HG03442 (cell line): ENCODE measurements at regions not wholly inside any gene's neighbourhood (a gene's known extent, or its start where the extent isn't known, plus 50 kb on each side); places are given as distances from the start of the nearest gene placed in this dataset.

Experiments used
- ATAC-seq: cut with Tn5 transposase; IDR thresholded peaks from one replicate; pipeline ENCODE4 v1.9.1; 2021; ENCODE audit warnings: mild to moderate bottlenecking, moderate library complexity; ENCODE audit not compliant: unreplicated experiment

DNA sequence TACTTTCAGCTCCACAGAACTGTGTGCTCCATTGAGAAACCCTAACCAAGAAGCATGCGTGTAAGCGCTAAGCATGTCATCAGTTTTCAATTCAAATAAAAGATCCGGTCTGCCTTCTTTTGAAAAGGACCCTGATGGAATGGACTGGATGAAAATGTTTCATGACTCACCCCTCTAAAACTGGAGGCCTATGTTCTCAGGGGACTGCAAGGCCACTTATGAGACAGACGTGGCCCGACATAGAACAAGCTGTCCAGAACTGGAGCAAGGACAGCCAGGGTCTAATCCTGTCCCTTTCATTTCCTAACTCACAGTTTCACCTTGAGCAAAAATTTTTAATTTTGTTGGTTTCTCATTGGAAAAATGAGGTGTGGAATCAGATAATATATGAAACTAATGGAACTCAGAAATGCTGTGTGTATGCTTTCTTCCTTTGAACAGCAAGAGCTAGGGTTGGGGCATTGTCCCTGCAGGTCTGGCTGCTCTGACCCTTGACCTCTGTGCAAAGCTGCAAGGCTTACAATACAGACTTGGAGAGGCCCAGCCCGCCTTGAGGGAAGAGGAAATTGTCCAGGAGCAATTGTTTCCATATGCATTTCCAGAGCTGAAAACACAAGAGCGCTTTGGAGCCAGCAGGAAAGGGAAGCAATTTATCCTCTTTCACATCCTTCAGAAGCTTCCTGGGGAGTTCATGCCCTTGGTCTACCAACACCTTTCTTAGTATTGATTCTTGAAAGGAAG lies 553.4 kb upstream of the KLF12 start:
- ATAC-seq = no peak

DNA sequence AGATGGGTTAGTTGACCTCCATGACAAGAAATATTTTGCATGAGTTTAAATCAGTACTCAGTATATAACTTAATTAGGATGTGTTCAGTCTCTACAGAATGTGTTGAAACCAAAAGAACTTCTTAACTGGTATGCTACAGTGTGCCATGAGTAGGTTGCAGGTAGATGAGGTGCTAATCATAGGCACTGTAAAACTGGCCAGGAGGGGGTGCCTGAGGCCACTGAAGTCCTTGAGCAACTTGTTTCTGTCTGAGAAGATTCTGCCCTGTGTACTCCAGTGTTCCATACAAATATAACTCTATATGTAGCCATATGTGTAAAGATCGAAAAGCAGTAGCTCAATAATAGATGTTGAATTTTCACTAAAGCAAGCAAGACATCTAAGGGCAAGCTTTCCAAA lies 549.2 kb upstream of the KLF12 start:
- no peak for ATAC-seq

DNA sequence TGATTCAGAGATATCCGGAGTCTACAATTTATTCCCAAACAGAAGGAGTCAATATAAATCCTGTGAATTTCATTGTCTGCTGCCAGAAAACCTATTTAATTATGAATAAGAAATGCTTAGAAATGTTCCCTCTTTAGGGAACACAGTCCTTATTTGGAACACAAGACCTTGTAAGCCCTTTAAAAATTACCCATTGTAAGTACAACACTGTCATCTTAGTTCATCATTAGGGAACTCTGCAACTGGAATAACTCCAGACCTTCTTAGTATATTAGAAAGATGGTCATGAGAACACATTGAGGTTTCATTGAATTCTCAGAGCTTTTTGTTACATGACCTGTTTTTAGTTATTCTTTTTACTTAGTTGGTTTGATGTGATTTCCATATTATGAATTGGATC lies 548.5 kb upstream of the KLF12 start:
- no peak for ATAC-seq

DNA sequence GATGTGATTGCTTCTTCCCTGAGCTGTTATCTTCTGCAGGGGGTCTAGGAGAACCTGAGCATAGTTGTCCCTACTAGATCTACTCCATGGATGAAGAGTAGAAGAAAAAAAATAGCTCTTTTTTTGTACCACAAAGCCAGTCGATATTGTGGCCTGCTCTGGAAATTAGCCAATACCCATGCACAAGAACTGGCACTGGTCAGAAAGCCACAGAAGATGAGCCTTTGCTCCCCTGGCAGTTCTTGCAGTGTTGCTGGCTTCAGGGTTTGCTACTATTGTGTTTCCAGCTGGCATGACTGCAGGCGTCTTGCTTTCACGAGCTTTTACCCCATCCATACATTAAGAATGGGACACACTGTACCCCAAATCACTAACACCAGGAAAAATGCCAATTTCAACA lies 547.7 kb upstream of the KLF12 start:
- ATAC-seq = no peak

DNA sequence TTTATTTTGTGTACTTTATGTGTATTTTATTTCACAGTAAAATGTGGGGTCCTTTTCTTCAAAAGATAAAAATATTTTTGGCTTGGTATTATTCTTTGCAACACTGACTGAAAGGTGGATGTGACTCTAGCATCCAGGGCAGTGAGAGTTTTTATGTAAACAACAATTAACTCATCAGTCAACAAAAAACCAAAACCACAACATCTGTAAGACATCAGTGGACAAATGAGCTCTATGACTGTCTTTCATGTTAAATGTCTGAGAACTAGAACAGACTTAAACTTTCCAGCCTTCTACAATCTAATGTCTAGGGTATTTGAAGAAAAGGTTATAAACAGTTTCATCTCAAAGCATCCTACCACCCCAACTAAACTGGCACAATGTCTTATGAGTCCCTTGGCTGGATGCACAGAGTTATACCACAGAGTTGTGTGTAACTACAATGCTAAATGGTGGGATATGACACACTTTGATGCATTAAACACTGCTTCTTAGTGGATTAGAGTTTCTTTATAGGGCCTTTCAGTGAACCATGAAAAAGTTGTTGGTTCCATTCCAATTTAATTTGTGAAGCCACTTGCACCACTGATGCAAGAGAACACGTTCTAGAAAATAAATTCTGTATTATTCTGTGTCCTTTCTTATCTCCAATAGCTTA lies 544.2 kb upstream of the KLF12 start:
- no peak for ATAC-seq

DNA sequence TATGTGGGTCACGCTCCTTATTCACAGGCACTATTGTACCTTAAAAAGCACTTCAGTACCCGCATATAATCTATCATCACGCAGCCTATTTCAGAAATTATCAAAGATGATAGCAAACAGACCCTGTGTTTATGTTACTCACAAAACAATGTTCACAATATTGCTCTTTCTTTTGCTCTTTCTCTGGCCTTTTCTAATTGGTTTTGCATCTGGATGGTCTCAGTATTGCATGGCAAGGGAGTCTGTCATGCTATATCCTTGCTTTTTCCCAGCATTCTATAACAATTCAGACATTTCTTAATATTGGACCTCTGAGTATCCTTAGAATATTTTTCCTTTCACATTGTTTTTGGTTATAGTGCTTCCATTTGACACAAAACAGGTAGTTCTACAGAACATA lies 541.8 kb upstream of the KLF12 start:
- no peak for ATAC-seq

DNA sequence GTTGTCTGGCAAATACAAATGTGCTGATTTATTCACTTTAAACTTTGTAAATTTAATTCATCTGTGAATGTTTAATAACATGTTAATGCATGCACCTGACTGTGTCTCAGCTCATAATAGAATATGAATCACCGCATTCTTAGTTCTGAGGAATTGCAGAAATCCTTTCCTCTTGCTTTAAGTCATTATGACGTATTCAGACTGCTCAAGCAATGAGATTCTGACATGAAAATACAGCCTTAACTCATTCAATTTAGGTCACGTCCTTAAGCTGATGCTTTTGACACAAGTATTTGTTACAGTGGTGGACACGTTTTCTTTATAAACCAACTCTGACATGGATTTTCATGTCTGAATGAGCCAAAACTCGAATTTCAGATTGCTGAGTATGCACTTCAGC lies 541.0 kb upstream of the KLF12 start:
- no peak for ATAC-seq

DNA sequence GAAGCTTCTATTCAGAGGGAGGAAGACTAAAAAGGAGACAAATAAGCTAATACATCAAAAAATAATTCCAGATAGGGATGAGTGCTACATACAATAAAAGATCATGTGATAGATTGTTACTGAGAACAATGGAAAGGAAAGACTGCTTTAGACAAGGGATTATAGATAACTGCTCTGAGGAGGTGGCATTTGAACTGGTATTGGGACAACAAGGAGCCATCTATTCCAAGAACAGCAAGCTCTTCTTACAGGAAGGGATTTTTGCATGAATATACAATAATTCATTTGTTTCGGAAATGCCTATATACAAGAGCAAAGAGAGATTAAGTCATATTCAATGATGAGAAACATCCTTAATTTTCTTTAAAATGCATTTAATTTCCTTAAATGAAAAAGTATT lies 540.5 kb upstream of the KLF12 start:
- no peak for ATAC-seq

DNA sequence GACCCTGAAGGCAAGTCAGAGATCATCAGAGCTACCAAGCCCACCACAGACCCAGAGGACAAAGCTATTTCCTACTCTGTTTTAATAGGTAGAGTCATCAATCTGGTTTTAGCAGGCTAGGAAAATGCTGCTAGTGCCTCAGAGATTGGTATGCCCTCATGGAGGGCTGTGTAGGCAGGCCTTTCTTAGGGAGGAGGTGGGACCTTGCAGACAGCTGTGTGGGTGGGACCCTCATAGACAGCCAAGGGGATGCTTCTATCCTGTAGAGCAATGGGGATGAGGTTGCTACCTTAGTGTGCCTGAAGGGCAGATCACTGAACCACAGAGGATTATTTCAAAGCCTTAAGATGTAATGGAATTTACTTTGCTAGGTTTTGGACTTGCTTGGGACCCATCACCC lies 534.9 kb upstream of the KLF12 start:
- ATAC-seq = no peak

DNA sequence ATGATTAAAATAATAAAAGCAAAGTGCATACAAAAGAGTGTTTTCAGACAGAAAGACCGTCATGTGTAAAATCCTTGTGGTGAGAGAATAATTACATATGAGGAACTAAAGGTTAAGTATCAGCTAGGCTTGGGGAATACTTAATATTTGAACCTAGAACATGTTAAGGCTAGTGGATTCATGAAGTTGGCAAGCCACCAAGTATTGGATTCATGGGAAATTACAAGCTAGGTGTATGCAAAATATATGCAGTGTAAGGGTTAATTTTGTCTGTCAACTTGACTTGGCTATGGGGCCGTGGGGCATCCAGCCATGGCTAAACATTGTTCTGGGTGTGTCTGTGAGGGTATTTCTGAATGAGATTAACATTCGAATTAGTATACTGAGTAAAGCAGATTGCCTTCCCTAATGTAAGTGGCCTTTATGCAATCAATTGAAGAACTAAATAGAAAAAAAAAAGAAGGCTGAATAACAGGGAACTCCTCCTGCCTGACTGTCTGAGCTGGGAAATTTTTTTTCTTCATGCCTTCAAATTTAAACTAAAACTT lies 533.5 kb upstream of the KLF12 start:
- no peak for ATAC-seq

DNA sequence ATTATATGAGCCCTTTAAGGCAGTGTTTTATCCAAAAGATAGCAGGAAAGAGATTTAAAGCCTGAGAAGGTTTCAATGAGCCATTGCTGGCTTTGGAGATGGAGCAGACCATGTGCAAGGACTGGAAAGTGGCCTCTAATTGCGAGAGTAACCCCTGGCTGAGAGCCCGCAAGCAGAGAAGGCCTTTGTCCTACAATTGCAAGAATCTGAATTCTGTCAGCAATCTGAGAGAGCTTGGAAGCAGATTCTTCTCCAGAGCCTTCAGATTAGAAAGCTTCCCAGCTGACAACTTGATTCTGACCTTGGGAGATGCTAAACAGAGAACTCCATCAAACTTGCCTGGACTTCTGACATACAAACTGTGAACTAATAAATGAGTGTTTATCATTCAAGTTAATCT lies 528.7 kb upstream of the KLF12 start:
- no peak for ATAC-seq

DNA sequence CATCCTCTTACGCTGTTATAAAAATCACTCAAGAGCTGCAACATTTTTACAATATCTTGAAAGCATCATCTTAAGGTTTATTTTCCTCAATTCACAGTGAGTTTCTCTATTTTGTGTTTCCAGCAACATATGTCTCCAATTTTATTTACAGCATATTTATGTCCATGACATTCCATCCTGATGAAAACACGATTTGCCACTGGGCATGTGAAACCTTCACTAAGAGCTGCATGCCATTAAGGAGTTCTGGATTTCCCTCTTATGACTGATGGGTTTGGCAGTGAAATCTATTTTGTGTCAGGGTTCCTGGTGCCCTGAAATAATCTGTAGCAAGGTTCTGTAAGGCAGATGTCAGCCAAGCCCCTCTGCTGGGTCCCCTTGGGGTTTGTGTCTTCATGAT lies 527.6 kb upstream of the KLF12 start:
- ATAC-seq = no peak

DNA sequence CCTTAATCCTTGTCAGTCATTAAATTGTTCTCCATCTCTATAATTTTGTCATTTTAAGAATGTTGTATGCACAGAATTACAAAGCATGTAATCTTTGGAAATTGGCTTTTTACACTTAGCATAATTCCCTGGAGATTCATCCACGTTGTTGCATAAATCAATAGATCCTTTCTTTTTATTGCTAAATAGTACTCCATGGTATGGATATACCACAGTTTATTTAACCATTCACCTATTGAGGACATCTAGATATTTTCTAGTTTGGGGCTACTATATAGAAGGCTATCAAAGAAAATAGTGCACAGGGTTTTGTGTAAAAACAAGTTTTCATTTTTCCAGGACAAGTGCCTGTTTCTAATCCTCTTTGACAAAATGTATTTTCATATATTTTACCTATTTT lies 523.6 kb upstream of the KLF12 start:
- no peak for ATAC-seq

DNA sequence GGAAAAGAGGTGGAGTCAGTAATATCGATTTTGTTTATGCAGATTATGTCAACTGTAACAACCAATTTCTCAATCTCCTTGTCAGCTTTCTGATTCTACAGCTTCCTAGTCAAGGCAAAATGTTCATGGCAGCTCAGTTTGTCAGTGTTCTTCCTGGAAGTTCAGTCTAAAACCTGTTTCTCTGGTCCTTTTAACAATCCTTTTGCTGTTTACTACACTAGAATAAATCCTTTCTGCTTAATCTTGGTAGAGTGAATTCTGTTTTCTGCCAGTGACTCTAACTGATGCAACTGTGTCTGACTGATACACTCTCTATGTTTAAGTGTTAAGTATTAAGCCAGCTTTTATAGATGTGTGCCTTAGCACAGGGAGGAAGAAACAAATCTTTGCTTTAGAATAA lies 516.9 kb upstream of the KLF12 start:
- ATAC-seq = no peak

DNA sequence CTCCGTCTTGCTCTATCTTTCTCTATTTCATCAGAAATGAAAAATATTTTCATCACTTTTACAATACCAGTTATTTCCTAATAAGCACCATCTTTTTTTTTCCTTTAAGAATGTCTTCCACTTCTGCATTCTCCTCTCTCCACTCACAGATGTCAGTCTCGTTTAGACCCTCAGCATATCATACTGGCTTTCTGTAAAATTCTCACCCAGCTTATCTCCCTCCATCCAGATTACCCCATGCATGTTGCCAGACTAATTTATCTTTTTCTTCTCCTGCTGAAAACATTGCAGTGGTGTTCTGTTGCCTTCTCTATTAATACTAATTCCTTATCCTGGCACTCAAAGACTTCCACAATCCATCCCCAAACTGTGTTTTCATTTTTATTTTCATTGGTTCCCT lies 513.8 kb upstream of the KLF12 start:
- ATAC-seq = no peak

DNA sequence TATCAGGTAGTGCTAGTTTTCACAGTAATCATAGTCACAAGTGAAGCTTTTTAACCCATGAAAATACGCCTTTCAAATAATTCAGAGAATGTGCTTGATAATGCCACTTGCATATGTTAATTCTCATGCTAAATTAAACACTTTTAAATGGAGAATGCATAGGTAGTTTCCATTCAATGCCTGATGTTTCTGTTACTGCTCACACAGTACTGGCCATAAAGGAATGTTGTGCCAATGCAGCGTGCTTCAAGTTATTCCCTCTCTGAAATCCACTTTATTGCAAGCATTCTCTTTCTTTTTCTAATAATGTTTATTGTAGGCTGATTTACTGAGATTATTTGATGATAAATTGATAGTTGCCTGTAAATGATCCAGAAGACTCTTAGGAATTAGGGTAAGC lies 513.0 kb upstream of the KLF12 start:
- ATAC-seq = no peak

DNA sequence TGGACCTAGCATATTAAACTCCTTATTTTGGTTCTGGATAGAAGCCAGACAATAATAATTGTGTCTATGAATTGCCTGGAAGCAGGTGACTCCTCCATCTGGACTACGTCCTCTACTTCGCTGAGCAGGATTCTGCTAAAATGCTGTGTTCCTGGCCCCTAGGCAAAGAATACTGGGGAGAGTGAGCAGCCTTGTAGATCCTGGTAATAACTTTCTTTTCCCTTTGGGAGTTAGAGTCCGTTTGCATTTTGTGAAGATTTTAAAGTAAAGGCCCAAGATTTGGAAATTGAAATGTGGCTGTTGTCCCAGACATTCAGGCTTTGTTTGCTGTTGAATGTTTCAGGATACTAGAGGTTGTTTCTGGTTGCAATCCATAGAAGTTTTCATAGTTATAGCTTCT lies 511.9 kb upstream of the KLF12 start:
- no peak for ATAC-seq

DNA sequence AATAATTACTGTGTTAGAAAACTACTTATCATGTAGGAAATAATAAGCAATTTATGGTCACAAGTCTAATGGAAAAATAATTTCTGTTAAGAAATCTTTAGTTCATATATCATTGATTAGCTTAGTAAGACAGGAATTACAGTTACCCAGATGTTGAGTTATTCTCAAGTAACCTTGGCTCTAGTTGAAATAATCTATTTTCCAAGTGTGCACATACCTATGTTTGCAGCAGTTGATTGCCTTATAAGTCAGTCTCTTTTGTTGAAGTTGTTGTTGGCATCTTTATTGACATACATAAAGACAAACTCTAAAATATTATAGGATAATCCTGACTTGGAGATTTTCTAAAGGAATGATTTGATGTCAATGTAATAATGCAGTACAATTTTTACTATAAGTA lies 511.4 kb upstream of the KLF12 start:
- no peak for ATAC-seq

DNA sequence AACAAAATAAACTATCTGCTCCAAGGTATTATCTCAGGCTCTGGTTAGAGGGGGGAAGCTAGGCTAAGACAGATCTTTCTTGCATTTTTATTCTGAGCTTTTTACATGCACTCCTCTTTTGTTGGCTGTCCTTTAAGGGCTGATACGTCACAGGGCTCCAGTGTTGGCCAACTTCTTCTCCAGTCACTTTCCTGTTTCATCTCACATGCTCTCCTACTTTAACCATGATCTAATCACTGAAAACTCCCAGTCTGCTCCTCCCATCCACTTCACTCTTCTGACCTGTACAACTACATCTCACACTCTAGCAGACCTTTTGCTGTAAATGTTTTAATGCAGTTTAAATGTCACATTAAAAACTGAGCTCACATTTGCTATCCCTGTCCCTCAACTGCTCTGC lies 510.0 kb upstream of the KLF12 start:
- no peak for ATAC-seq

DNA sequence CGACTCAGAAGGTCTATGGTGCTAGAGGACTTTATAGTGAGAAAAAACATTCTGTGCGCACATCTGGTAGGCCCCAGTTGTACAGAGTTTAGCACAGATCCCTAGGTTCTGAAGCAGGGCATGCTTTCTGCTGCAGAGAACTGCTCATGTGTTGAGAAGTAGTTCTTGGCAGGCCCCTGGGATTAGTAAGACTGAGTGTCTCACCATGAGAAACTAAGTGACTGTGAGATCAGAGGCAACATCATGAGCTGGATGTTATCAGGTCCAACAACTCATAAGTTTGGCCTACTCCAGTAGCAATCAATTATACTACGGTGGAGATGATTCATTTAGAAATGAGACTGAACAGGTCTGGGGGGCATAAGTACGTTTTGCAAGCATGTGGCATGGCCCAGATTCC lies 507.4 kb upstream of the KLF12 start:
- no peak for ATAC-seq

DNA sequence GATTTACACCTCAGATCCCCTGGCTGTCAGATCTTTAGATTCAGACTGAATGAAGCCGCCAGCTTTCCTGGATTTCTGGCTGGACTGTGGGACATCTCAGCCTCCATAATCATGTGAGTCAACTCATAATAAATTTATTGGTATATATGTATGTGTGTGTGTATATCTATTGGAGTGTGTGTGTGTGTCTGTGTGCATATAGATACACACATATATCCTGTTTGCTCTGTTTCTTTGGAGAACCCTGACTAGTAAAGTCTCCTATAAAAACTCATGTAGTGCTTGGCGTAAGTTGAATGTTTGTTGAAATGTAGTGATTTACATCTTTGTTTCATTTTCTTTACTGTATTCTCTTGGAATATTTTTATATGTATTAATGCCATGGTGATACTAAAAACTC lies 499.5 kb upstream of the KLF12 start:
- ATAC-seq = no peak

DNA sequence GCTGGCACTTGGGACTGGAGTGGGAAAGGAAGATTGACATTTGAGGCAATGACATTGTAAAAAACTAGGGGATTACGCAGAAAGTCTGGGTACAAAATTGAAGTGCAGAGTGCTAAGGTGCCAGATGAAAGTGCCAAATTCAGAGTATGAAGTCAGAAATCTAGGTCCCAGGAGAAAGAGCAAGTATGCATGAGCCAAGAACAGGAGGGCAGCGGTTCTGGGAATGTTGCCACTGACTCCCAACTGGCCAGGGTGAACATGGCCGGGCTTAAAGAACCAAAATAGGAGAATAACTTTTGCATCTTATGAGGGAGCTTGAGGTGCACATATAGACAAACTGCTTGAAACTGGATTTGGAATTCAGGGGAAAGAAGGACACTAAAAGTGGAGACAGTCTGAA lies 495.8 kb upstream of the KLF12 start:
- no peak for ATAC-seq

DNA sequence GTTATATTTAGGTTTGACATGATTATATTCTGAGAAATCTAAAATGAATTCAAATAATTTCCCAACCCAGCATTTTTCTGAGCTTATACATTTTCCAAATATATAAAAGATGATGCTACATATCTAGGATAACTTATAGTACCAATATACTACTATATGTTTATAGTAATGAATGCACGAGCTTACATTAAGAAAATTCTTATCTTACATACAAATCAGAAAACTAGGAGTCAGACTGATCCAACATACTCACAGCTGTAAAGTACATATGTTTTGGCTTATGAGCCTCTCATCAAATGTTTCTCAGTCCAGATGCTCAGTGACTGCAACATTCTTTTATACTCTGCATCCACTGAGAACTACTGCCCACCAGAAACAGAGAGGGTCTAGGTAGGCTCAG lies 491.3 kb upstream of the KLF12 start:
- ATAC-seq = no peak
